NCI-H748 treated with DMSO at 0.1 percent for 48 hours (cell line): ENCODE measurements at regions not wholly inside any gene's neighbourhood (a gene's known extent, or its start where the extent isn't known, plus 50 kb on each side); places are given as distances from the start of the nearest gene placed in this dataset.

ENCODE experiments used
- DNase-seq: peaks from one replicate; lab custom pipeline; 2025; lab: John Stamatoyannopoulos, UW

- DNase-seq = no peak
These were observed 310.0 kb upstream of the DDHD1 start for GRCh38 chr14:53462931-53463778.

- no peak for DNase-seq
These were observed 308.7 kb upstream of the DDHD1 start for GRCh38 chr14:53461858-53462257.

- DNase-seq = no peak
These were observed 307.4 kb upstream of the DDHD1 start for GRCh38 chr14:53460544-53460943.

- DNase-seq = no peak
These were observed 305.3 kb upstream of the DDHD1 start for GRCh38 chr14:53458368-53458814.

- no peak for DNase-seq
These were observed 303.8 kb upstream of the DDHD1 start for GRCh38 chr14:53456931-53457330.

GRCh38 chr14:53452005-53452673, 299.0 kb upstream of the DDHD1 start:
- no peak for DNase-seq

- DNase-seq = no peak
These were observed 297.7 kb upstream of the DDHD1 start for GRCh38 chr14:53450871-53451270.

- no peak for DNase-seq
These were observed 295.6 kb upstream of the DDHD1 start for GRCh38 chr14:53448682-53449081.

- no peak for DNase-seq
These were observed 291.7 kb upstream of the DDHD1 start for GRCh38 chr14:53444677-53445312.

GRCh38 chr14:53441789-53442188, 288.7 kb upstream of the DDHD1 start:
- no peak for DNase-seq

GRCh38 chr14:53437858-53438257, 284.7 kb upstream of the DDHD1 start:
- no peak for DNase-seq

- DNase-seq = no peak
These were observed 279.3 kb upstream of the DDHD1 start for GRCh38 chr14:53432378-53432802.

GRCh38 chr14:53430870-53431269, 277.7 kb upstream of the DDHD1 start:
- DNase-seq = no peak

- DNase-seq = no peak
These were observed 259.9 kb upstream of the DDHD1 start for GRCh38 chr14:53412819-53413675.

- DNase-seq = no peak
These were observed 258.0 kb upstream of the DDHD1 start for GRCh38 chr14:53411125-53411524.

- no peak for DNase-seq
These were observed 256.8 kb upstream of the DDHD1 start for GRCh38 chr14:53409969-53410368.

- no peak for DNase-seq
These were observed 256.2 kb upstream of the DDHD1 start for GRCh38 chr14:53409289-53409688.

GRCh38 chr14:53408175-53408879, 255.2 kb upstream of the DDHD1 start:
- no peak for DNase-seq

- DNase-seq = no peak
These were observed 253.4 kb upstream of the DDHD1 start for GRCh38 chr14:53406519-53406918.

GRCh38 chr14:53401646-53402045, 248.5 kb upstream of the DDHD1 start:
- DNase-seq = no peak

- DNase-seq = no peak
These were observed 245.9 kb upstream of the DDHD1 start for GRCh38 chr14:53399057-53399456.
